ENCODE measurements at regions not wholly inside any gene's neighbourhood (a gene's known extent, or its start where the extent isn't known, plus 50 kb on each side); places are given as distances from the start of the nearest gene placed in this dataset.
"Not testable (repeated sequence)": the region's sequence is repeated elsewhere in the genome, so short reads cannot be mapped to it uniquely, and the experiment has no call there.

- Mint-ChIP-seq H3K4me3 (no peak overlapping the region), H3K27ac (no peak overlapping the region), H3K9me3 (peaks cover 5 to 23% (median 13%) of the 10 kb centered on the region in 3 donors), H3K36me3 (no peaks in the 10 kb centered on the region), H3K4me1 (no peaks in the 10 kb centered on the region), H3K27me3 (no peaks in the 10 kb centered on the region)
- ChIA-PET CTCF (no interaction called here), POLR2A (no interaction called here)
- ATAC-seq (replicated peaks in 1 of 4) = no peak
- no peak overlapping the region for H3K27ac ChIP-seq (ENCODE audit: low read length)
- H3K4me3 ChIP-seq (ENCODE audit: control insufficient read depth in 1 of 2, extremely low read depth in 1 of 2, low read length in 1 of 2) = no peak overlapping the region
- no peaks in the 10 kb centered on the region for H3K9me3 ChIP-seq
- WGBS (ENCODE audit: insufficient coverage) = no CpG with 5 or more reads among the region's 2 CpGs
- H3K4me1 ChIP-seq (ENCODE audit: control insufficient read depth in 1 of 2, extremely low read depth in 1 of 2, insufficient read depth in 2 of 2, low read length in 2 of 2) = no peaks in the 10 kb centered on the region
- no peaks in the 10 kb centered on the region for H3K27me3 ChIP-seq (replicated peaks in 1 of 2; ENCODE audit: control insufficient read depth in 2 of 2, extremely low read depth in 1 of 2, insufficient read depth in 2 of 2, low read length in 1 of 2)
- no peaks in the 10 kb centered on the region for H3K36me3 ChIP-seq (ENCODE audit: control insufficient read depth in 2 of 2, extremely low read depth in 1 of 2, insufficient read depth in 1 of 2, low read length in 1 of 2)
- no peak for DNase-seq
These were observed 463.4 kb upstream of the NDN start for GRCh38 chr15:24150542-24150941.

- H3K4me3 ChIP-seq (ENCODE audit: control insufficient read depth in 1 of 2, extremely low read depth in 1 of 2, low read length in 1 of 2); H3K4me1 ChIP-seq (ENCODE audit: control insufficient read depth in 1 of 2, extremely low read depth in 1 of 2, insufficient read depth in 2 of 2, low read length in 2 of 2); H3K27ac ChIP-seq (ENCODE audit: low read length); H3K36me3 Mint-ChIP-seq; DNase-seq; H3K36me3 ChIP-seq (ENCODE audit: control insufficient read depth in 2 of 2, extremely low read depth in 1 of 2, insufficient read depth in 1 of 2, low read length in 1 of 2); H3K4me1 Mint-ChIP-seq; H3K27me3 ChIP-seq (replicated peaks in 1 of 2; ENCODE audit: control insufficient read depth in 2 of 2, extremely low read depth in 1 of 2, insufficient read depth in 2 of 2, low read length in 1 of 2); H3K4me3 Mint-ChIP-seq; H3K27ac Mint-ChIP-seq; H3K27me3 Mint-ChIP-seq; H3K9me3 ChIP-seq; CTCF ChIA-PET; ATAC-seq (replicated peaks in 1 of 4); POLR2A ChIA-PET: not testable (repeated sequence)
- peaks cover 10 to 20% (median 19%) of the 10 kb centered on the region in 3 donors for H3K9me3 Mint-ChIP-seq
- WGBS (ENCODE audit: insufficient coverage) = 50% methylated on average over 1 of the region's 1 CpG
These were observed 471.2 kb upstream of the NDN start for GRCh38 chr15:24158306-24158705.

- H3K36me3 Mint-ChIP-seq; H3K27me3 Mint-ChIP-seq; DNase-seq; H3K4me3 Mint-ChIP-seq; H3K4me1 ChIP-seq (ENCODE audit: control insufficient read depth in 1 of 2, extremely low read depth in 1 of 2, insufficient read depth in 2 of 2, low read length in 2 of 2); POLR2A ChIA-PET; H3K4me1 Mint-ChIP-seq; H3K4me3 ChIP-seq (ENCODE audit: control insufficient read depth in 1 of 2, extremely low read depth in 1 of 2, low read length in 1 of 2); ATAC-seq (replicated peaks in 1 of 4); H3K27ac ChIP-seq (ENCODE audit: low read length); H3K27me3 ChIP-seq (replicated peaks in 1 of 2; ENCODE audit: control insufficient read depth in 2 of 2, extremely low read depth in 1 of 2, insufficient read depth in 2 of 2, low read length in 1 of 2); CTCF ChIA-PET; H3K9me3 ChIP-seq; H3K36me3 ChIP-seq (ENCODE audit: control insufficient read depth in 2 of 2, extremely low read depth in 1 of 2, insufficient read depth in 1 of 2, low read length in 1 of 2); H3K27ac Mint-ChIP-seq; H3K9me3 Mint-ChIP-seq: not testable (repeated sequence)
- no CpG with 5 or more reads among the region's 3 CpGs for WGBS (ENCODE audit: insufficient coverage)
These were observed 478.4 kb upstream of the NDN start for GRCh38 chr15:24165512-24165911.

GRCh38 chr15:24202297-24202696 lies 473.3 kb upstream of the NPAP1 start:
- CTCF ChIA-PET; H3K4me3 Mint-ChIP-seq; H3K27me3 Mint-ChIP-seq; ATAC-seq (replicated peaks in 1 of 4); H3K27me3 ChIP-seq (replicated peaks in 1 of 2; ENCODE audit: control insufficient read depth in 2 of 2, extremely low read depth in 1 of 2, insufficient read depth in 2 of 2, low read length in 1 of 2); DNase-seq; H3K4me1 Mint-ChIP-seq; H3K4me3 ChIP-seq (ENCODE audit: control insufficient read depth in 1 of 2, extremely low read depth in 1 of 2, low read length in 1 of 2); H3K36me3 Mint-ChIP-seq; H3K27ac Mint-ChIP-seq; POLR2A ChIA-PET; H3K9me3 ChIP-seq; H3K9me3 Mint-ChIP-seq; H3K4me1 ChIP-seq (ENCODE audit: control insufficient read depth in 1 of 2, extremely low read depth in 1 of 2, insufficient read depth in 2 of 2, low read length in 2 of 2); H3K27ac ChIP-seq (ENCODE audit: low read length); H3K36me3 ChIP-seq (ENCODE audit: control insufficient read depth in 2 of 2, extremely low read depth in 1 of 2, insufficient read depth in 1 of 2, low read length in 1 of 2): not testable (repeated sequence)
- no CpG with 5 or more reads among the region's 2 CpGs for WGBS (ENCODE audit: insufficient coverage)

GRCh38 chr15:24211742-24212476 lies 463.7 kb upstream of the NPAP1 start:
- H3K9me3 Mint-ChIP-seq; H3K9me3 ChIP-seq; H3K27ac Mint-ChIP-seq; H3K4me1 Mint-ChIP-seq; DNase-seq; H3K27me3 ChIP-seq (replicated peaks in 1 of 2; ENCODE audit: control insufficient read depth in 2 of 2, extremely low read depth in 1 of 2, insufficient read depth in 2 of 2, low read length in 1 of 2); CTCF ChIA-PET; H3K4me1 ChIP-seq (ENCODE audit: control insufficient read depth in 1 of 2, extremely low read depth in 1 of 2, insufficient read depth in 2 of 2, low read length in 2 of 2); H3K4me3 ChIP-seq (ENCODE audit: control insufficient read depth in 1 of 2, extremely low read depth in 1 of 2, low read length in 1 of 2); H3K4me3 Mint-ChIP-seq; H3K36me3 ChIP-seq (ENCODE audit: control insufficient read depth in 2 of 2, extremely low read depth in 1 of 2, insufficient read depth in 1 of 2, low read length in 1 of 2); H3K27ac ChIP-seq (ENCODE audit: low read length); H3K36me3 Mint-ChIP-seq; ATAC-seq (replicated peaks in 1 of 4); H3K27me3 Mint-ChIP-seq: not testable (repeated sequence)
- POLR2A ChIA-PET = interaction anchor here in 1 of 2 donors (0.5 kb wide), 1 partner anchor 14 kb away, joined by 3 read pairs; no protein-coding TSS in a partner anchor
- WGBS (ENCODE audit: insufficient coverage) = 75% methylated on average over 1 of the region's 6 CpGs

- H3K4me3 ChIP-seq (ENCODE audit: control insufficient read depth in 1 of 2, extremely low read depth in 1 of 2, low read length in 1 of 2) = no peak overlapping the region
- H3K4me3 Mint-ChIP-seq = no peak overlapping the region
- no peaks in the 10 kb centered on the region for H3K9me3 ChIP-seq
- WGBS (ENCODE audit: insufficient coverage) = 76% methylated on average over 6 of the region's 7 CpGs
- ATAC-seq (replicated peaks in 1 of 4) = no peak
- H3K36me3 ChIP-seq (ENCODE audit: control insufficient read depth in 2 of 2, extremely low read depth in 1 of 2, insufficient read depth in 1 of 2, low read length in 1 of 2) = no peaks in the 10 kb centered on the region
- DNase-seq = no peak
- no peaks in the 10 kb centered on the region for H3K4me1 Mint-ChIP-seq
- peaks cover 8 to 30% (median 11%) of the 10 kb centered on the region in 3 donors for H3K9me3 Mint-ChIP-seq
- no peak overlapping the region for H3K27ac Mint-ChIP-seq
- H3K4me1 ChIP-seq (ENCODE audit: control insufficient read depth in 1 of 2, extremely low read depth in 1 of 2, insufficient read depth in 2 of 2, low read length in 2 of 2) = no peaks in the 10 kb centered on the region
- H3K27ac ChIP-seq (ENCODE audit: low read length) = no peak overlapping the region
- ChIA-PET CTCF (no interaction called here), POLR2A (no interaction called here)
- no peaks in the 10 kb centered on the region for H3K27me3 Mint-ChIP-seq
- H3K27me3 ChIP-seq (replicated peaks in 1 of 2; ENCODE audit: control insufficient read depth in 2 of 2, extremely low read depth in 1 of 2, insufficient read depth in 2 of 2, low read length in 1 of 2) = no peaks in the 10 kb centered on the region
- H3K36me3 Mint-ChIP-seq = no peaks in the 10 kb centered on the region
These were observed 451.8 kb upstream of the NPAP1 start for GRCh38 chr15:24223739-24224138.

GRCh38 chr15:24224161-24224560 lies 451.4 kb upstream of the NPAP1 start:
- ChIA-PET POLR2A (no interaction called here), CTCF (no interaction called here)
- Histone ChIP-seq H3K36me3 (ENCODE audit: control insufficient read depth in 2 of 2, extremely low read depth in 1 of 2, insufficient read depth in 1 of 2, low read length in 1 of 2) (no peaks in the 10 kb centered on the region), H3K4me3 (ENCODE audit: control insufficient read depth in 1 of 2, extremely low read depth in 1 of 2, low read length in 1 of 2) (no peak overlapping the region), H3K9me3 (no peaks in the 10 kb centered on the region), H3K4me1 (ENCODE audit: control insufficient read depth in 1 of 2, extremely low read depth in 1 of 2, insufficient read depth in 2 of 2, low read length in 2 of 2) (no peaks in the 10 kb centered on the region), H3K27me3 (replicated peaks in 1 of 2; ENCODE audit: control insufficient read depth in 2 of 2, extremely low read depth in 1 of 2, insufficient read depth in 2 of 2, low read length in 1 of 2) (no peaks in the 10 kb centered on the region), H3K27ac (ENCODE audit: low read length) (no peak overlapping the region)
- ATAC-seq (replicated peaks in 1 of 4) (no peak), DNase-seq (no peak)
- no peak overlapping the region for H3K27ac Mint-ChIP-seq
- no peaks in the 10 kb centered on the region for H3K36me3 Mint-ChIP-seq
- H3K9me3 Mint-ChIP-seq = peaks cover 11 to 34% (median 11%) of the 10 kb centered on the region in 3 donors
- no peak overlapping the region for H3K4me3 Mint-ChIP-seq
- WGBS (ENCODE audit: insufficient coverage) = 85% methylated on average over 1 of the region's 1 CpG
- no peaks in the 10 kb centered on the region for H3K27me3 Mint-ChIP-seq
- no peaks in the 10 kb centered on the region for H3K4me1 Mint-ChIP-seq

Data from T-cell (primary cell).